Thymus (tissue), 11 donors: ENCODE measurements at regions not wholly inside any gene's neighbourhood (a gene's known extent, or its start where the extent isn't known, plus 50 kb on each side); places are given as distances from the start of the nearest gene placed in this dataset.
"Not testable (repeated sequence)": the region's sequence is repeated elsewhere in the genome, so short reads cannot be mapped to it uniquely, and the experiment has no call there.

Experiments
- DNase-seq, 9 donors: peaks; one replicate each; pipeline ENCODE4 v3.0.0-alpha.2; 2013; ENCODE audit warnings: low spot score in 9 of 9, low read depth in 6 of 9, missing footprints in 1 of 9
- H3K27ac ChIP-seq, 2 donors: one replicate each; pipeline ENCODE4 v1.5.1; 2013; ENCODE audit warnings: control low read depth in 1 of 2, low read depth in 1 of 2, low read length in 1 of 2, mild to moderate bottlenecking in 1 of 2, moderate library complexity in 1 of 2
- H3K27me3 ChIP-seq, 2 donors: one replicate each; pipeline ENCODE4 v1.5.1; 2013; ENCODE audit warnings: low read length in 1 of 2; ENCODE audit not compliant: control insufficient read depth in 2 of 2, insufficient read depth in 1 of 2
- H3K36me3 ChIP-seq, 2 donors: one replicate each; pipeline ENCODE4 v1.5.1; 2013; ENCODE audit warnings: low read length in 1 of 2, mild to moderate bottlenecking in 1 of 2, moderate library complexity in 1 of 2; ENCODE audit not compliant: control insufficient read depth in 2 of 2, insufficient read depth in 2 of 2
- H3K4me1 ChIP-seq, 2 donors: one replicate each; pipeline ENCODE4 v1.5.1; 2013; ENCODE audit warnings: low read length in 2 of 2; ENCODE audit not compliant: control insufficient read depth in 2 of 2, insufficient read depth in 2 of 2
- H3K4me3 ChIP-seq, 2 donors: one replicate each; pipeline ENCODE4 v1.5.1; 2013; ENCODE audit warnings: low read length in 2 of 2, control low read depth in 1 of 2, mild to moderate bottlenecking in 1 of 2
- H3K9me3 ChIP-seq, 2 donors: one replicate each; pipeline ENCODE4 v1.5.1; 2013; ENCODE audit warnings: low read length in 1 of 2, mild to moderate bottlenecking in 1 of 2; ENCODE audit not compliant: control insufficient read depth in 2 of 2, insufficient read depth in 1 of 2
- WGBS: extraction: QIAGEN DNeasy Blood & Tissue Kit; methylation state at CpG from one replicate; pipeline ENCODE4 v1.1.7; 2013; 5-methylcytosine and 5-hydroxymethylcytosine counted together
- donor health status: healthy.

DNA sequence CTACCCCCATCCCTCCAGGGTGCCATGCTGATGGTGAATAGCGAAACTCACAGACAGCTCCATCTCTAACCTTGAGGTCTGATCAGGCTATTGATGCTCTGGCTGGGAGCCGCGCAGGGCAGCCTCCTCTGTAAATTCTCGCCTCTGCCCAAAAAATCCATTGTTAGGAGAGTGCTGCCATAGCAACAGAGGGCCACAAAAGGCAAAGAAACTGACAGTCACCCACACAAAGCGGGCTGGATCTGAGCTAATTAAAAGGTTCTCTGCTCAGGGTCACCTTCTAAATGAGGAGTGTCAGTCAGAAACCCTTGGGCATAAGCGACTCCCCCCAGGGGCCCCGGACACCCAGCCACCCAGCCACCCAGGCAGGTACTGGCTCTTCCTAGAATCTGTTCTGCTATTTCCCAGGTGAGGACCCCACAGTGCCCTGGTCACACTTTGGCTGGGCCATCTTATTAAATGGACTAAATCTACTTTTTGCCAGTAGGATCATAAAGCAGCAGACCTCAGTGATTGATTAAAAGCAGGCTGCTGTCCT is 126.7 kb downstream of the MED10 start:
- DNase-seq = no peak
- H3K27me3 ChIP-seq = no peaks in the 10 kb centered on the region
- 94% methylated on average over 7 of the region's 7 CpGs for WGBS

GRCh38 chr5:6250121-6250520 is 128.2 kb downstream of the MED10 start:
- Histone ChIP-seq H3K27ac (no peak overlapping the region), H3K4me3 (no peak overlapping the region), H3K27me3 (no peaks in the 10 kb centered on the region), H3K9me3 (no peaks in the 10 kb centered on the region), H3K4me1 (no peaks in the 10 kb centered on the region), H3K36me3 (no peaks in the 10 kb centered on the region)
- DNase-seq = no peak
- WGBS = 98% methylated on average over 7 of the region's 7 CpGs

More for the DNA sequence above, 126.7 kb downstream of the MED10 start:
- no peaks in the 10 kb centered on the region for H3K36me3 ChIP-seq
- no peaks in the 10 kb centered on the region for H3K9me3 ChIP-seq
- no peaks in the 10 kb centered on the region for H3K4me1 ChIP-seq
- H3K27ac ChIP-seq = no peak overlapping the region
- no peak overlapping the region for H3K4me3 ChIP-seq

GRCh38 chr5:6248132-6248531 is 130.2 kb downstream of the MED10 start:
- Histone ChIP-seq H3K4me3 (no peak overlapping the region), H3K9me3 (no peaks in the 10 kb centered on the region), H3K36me3 (no peaks in the 10 kb centered on the region), H3K4me1 (no peaks in the 10 kb centered on the region), H3K27me3 (no peaks in the 10 kb centered on the region), H3K27ac (no peak overlapping the region)
- DNase-seq = no peak
- 89% methylated on average over 5 of the region's 5 CpGs for WGBS

DNA sequence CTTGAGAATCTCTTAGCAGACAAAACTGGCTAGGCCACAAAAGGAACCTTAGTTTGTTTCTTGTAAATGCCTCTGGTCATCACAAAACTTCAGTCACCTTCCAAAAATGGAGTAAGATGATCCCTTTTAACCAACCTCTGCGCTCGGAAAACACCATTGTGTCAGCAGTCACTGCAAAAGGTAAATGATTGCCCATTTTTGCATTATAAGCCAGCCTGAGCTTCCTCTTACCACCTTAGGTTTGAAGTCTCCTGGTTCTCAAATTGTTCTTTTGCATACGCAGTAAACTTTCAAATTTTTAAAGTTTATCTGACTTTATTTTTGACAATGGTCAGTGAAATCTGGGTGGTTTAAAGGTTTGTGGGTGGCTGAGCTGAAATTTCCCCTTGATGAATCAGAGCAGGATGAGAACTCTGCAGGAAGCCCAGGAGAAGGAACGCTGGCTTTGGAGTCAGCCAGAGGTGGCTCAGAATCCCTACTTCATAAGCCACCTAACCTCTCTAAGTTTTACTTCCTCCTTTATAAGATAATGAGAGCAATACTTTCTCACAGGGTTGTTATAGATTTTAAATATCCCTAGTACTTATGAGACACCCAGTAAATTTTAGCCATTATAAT is 131.4 kb downstream of the MED10 start:
- no peaks in the 10 kb centered on the region for H3K27me3 ChIP-seq
- no peak overlapping the region for H3K27ac ChIP-seq
- H3K9me3 ChIP-seq = no peaks in the 10 kb centered on the region
- no peaks in the 10 kb centered on the region for H3K4me1 ChIP-seq
- H3K36me3 ChIP-seq = no peaks in the 10 kb centered on the region
- WGBS = 88% methylated on average over 4 of the region's 4 CpGs
- DNase-seq = no peak
- H3K4me3 ChIP-seq = no peak overlapping the region

GRCh38 chr5:6244339-6244714 is 134.0 kb downstream of the MED10 start:
- no peak overlapping the region for H3K27ac ChIP-seq
- H3K4me1 ChIP-seq = no peaks in the 10 kb centered on the region
- H3K36me3 ChIP-seq = no peaks in the 10 kb centered on the region
- 88% methylated on average over 2 of the region's 2 CpGs for WGBS
- H3K9me3 ChIP-seq = no peaks in the 10 kb centered on the region
- no peak for DNase-seq
- no peak overlapping the region for H3K4me3 ChIP-seq
- no peaks in the 10 kb centered on the region for H3K27me3 ChIP-seq

DNA sequence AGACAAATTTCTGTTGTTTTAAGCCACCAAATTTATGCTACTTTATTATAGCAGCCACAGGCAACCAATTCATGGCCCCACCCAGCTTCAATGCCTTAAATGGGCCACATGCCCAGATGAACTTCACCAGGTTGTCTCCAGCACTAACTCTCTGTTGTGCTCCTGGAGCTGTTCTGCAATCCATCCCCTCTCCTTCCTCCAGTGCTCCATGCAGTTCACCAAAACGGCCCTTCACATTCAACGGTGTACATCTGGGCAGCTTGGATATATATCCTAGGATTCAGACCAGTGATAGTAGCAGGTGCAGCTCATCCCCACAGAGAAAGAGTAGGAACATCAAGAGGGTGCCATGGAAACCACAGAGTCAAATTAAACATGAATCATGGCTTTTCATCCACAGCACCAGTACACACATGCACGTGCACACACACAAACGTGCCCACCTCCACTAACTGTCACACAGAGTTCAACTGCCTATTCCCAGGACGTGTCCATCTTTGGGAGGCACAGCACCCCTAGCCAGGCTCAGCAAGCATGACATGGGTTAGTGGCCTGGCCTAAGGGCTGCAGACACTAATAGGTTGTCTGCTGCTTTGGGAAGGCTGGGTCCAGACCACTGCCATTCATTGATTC is 134.5 kb downstream of the MED10 start:
- Histone ChIP-seq H3K27ac (no peak overlapping the region), H3K36me3 (no peaks in the 10 kb centered on the region), H3K4me3 (no peak overlapping the region), H3K4me1 (no peaks in the 10 kb centered on the region), H3K27me3 (no peaks in the 10 kb centered on the region), H3K9me3 (no peaks in the 10 kb centered on the region)
- 84% methylated on average over 5 of the region's 5 CpGs for WGBS
- no peak for DNase-seq

DNA sequence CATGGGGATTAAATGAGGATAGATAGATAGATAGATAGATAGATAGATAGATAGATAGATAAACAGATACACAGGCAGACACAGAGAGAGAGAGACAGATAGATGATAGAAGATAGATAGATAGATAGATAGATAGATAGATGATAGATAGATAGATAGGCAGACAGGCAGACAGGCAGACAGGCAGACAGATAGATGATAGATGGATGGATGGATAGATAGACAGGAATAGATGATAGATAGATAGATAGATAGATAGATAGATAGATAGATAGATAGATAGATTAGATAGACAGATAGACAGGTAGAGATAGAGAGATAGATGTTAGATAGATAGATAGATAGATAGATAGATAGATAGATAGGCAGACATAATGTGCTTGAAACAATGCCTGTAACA is 137.3 kb downstream of the MED10 start:
- not testable (repeated sequence) for H3K27ac ChIP-seq, H3K4me1 ChIP-seq, H3K4me3 ChIP-seq, H3K9me3 ChIP-seq, DNase-seq, H3K27me3 ChIP-seq, H3K36me3 ChIP-seq

- no peak for DNase-seq
- Histone ChIP-seq H3K27ac (no peak overlapping the region), H3K4me3 (no peak overlapping the region), H3K27me3 (no peaks in the 10 kb centered on the region), H3K36me3 (no peaks in the 10 kb centered on the region), H3K4me1 (no peaks in the 10 kb centered on the region), H3K9me3 (no peaks in the 10 kb centered on the region)
- 94% methylated on average over 8 of the region's 8 CpGs for WGBS
Measured at GRCh38 chr5:6236858-6237481, 141.4 kb downstream of the MED10 start.

- Histone ChIP-seq H3K27me3 (no peaks in the 10 kb centered on the region), H3K27ac (no peak overlapping the region), H3K9me3 (no peaks in the 10 kb centered on the region), H3K36me3 (no peaks in the 10 kb centered on the region), H3K4me1 (no peaks in the 10 kb centered on the region), H3K4me3 (no peak overlapping the region)
- no peak for DNase-seq
- 92% methylated on average over 2 of the region's 2 CpGs for WGBS
Measured at GRCh38 chr5:6236170-6236793, 142.1 kb downstream of the MED10 start.
